Right atrium auricular region (tissue), 2 donors: ENCODE measurements at regions not wholly inside any gene's neighbourhood (a gene's known extent, or its start where the extent isn't known, plus 50 kb on each side); places are given as distances from the start of the nearest gene placed in this dataset.

ENCODE experiments used
- DNase-seq: peaks from one replicate; pipeline ENCODE4 v3.0.0-alpha.2; 2019; ENCODE audit warnings: low spot score
- H3K27ac ChIP-seq, 2 donors: fragments of 200-600 bp; sonication (generic); 1 replicate in 1 of 2; 2 replicates in 1 of 2; pipeline ENCODE4 v1.5.1; 2016 to 2019
- H3K27me3 ChIP-seq, 2 donors: fragments of 200-600 bp; sonication (generic); one replicate each; pipeline versions ENCODE4 v1.5.1 to v1.6.0; 2017 to 2019
- H3K36me3 ChIP-seq: fragments of 200-600 bp; sonication (generic); one replicate; pipeline ENCODE4 v1.5.1; 2016
- H3K4me1 ChIP-seq, 2 donors: fragments of 200-600 bp; sonication (generic); one replicate each; pipeline versions ENCODE4 v1.5.1 to v1.6.0; 2017 to 2019
- H3K4me3 ChIP-seq, 2 donors: fragments of 200-600 bp; sonication (generic); 1 replicate in 1 of 2; 2 replicates in 1 of 2; pipeline ENCODE4 v1.5.1; 2017 to 2019; ENCODE audit warnings: mild to moderate bottlenecking in 1 of 2, moderate library complexity in 1 of 2
- H3K9me3 ChIP-seq, 2 donors: fragments of 200-600 bp; sonication (generic); one replicate each; pipeline ENCODE4 v1.5.1; 2019
- TF ChIP-seq, protein P1 (sequence below), 2 donors: fragments of 200-600 bp; sonication (generic); IDR thresholded peaks; one replicate each; pipeline ENCODE4 v1.5.1; 2019; ENCODE audit warnings: antibody characterized with exemption in 2 of 2

DNA sequence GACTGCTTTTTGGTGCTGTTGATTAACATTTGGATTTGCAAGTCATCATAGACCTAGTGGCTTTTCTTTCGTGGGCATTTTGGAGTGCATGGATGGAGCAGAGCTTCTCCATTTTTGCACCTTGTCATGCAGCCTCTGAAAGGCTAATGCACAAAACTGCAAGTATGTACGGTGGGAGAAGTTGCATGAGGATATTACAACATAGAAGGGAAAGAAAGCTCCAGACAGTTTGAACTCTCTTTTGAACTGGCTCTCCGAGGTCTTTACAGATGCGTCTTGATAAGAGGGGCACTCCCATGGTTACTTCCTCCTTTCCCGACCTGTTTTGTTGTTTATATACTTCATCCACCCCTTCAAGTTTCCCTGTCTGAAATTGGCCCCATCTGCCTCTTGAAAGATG lies 147.1 kb upstream of the GBE1 start:
- no peaks in the 10 kb centered on the region for H3K27me3 ChIP-seq
- no peak overlapping the region for H3K4me3 ChIP-seq
- no peak overlapping the region for H3K27ac ChIP-seq
- DNase-seq: no peak
- H3K9me3 ChIP-seq: no peaks in the 10 kb centered on the region
- H3K4me1 ChIP-seq: no peaks in the 10 kb centered on the region
- TF ChIP-seq, protein P1, sequence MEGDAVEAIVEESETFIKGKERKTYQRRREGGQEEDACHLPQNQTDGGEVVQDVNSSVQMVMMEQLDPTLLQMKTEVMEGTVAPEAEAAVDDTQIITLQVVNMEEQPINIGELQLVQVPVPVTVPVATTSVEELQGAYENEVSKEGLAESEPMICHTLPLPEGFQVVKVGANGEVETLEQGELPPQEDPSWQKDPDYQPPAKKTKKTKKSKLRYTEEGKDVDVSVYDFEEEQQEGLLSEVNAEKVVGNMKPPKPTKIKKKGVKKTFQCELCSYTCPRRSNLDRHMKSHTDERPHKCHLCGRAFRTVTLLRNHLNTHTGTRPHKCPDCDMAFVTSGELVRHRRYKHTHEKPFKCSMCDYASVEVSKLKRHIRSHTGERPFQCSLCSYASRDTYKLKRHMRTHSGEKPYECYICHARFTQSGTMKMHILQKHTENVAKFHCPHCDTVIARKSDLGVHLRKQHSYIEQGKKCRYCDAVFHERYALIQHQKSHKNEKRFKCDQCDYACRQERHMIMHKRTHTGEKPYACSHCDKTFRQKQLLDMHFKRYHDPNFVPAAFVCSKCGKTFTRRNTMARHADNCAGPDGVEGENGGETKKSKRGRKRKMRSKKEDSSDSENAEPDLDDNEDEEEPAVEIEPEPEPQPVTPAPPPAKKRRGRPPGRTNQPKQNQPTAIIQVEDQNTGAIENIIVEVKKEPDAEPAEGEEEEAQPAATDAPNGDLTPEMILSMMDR (IDR thresholded peaks at IDR 0.05): no peak
- H3K36me3 ChIP-seq: no peaks in the 10 kb centered on the region

DNA sequence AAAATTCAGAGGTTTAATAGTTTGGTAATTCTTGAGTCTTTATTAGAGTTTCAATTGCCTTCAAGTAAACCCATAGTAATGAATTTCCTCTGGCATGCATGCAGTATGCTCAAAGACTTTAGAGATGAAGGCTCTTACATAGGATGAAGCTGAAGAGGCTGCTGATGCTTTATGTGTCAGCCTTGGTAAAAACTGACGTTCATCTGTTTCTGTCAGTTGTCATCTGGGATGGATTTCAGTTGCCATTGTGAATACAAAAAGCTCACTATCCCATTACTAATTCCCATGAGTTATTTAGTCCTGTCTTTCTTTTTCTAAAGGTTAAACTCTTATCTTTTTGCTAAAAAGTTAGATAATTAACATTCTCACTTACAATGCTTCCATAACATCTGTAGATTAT lies 136.9 kb upstream of the GBE1 start:
- H3K36me3 ChIP-seq: no peaks in the 10 kb centered on the region
- DNase-seq: no peak
- no peak overlapping the region for H3K27ac ChIP-seq
- H3K27me3 ChIP-seq: no peaks in the 10 kb centered on the region
- H3K4me1 ChIP-seq: no peaks in the 10 kb centered on the region
- no peaks in the 10 kb centered on the region for H3K9me3 ChIP-seq
- no peak overlapping the region for H3K4me3 ChIP-seq
- TF ChIP-seq, protein P1 (IDR thresholded peaks at IDR 0.05): no peak

DNA sequence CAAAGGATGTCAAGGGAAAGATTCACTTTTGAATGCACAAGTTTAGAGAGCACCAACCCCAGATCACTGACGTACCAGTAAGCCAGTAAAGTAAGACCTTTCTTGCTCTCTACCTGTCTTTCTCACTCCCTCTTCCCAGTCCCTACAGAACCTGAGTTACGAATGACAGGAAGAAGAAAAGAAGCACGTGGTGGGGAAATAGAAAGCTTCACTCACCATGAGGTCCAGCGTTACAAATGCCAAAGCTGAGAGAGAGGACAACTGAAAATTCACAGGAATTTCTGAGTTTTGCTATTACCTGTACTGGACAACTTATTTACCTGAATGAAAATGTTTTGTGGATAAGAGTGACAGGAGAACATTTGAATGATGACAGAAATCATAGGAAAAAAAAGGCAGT lies 133.2 kb upstream of the GBE1 start:
- Histone ChIP-seq H3K9me3 (no peaks in the 10 kb centered on the region), H3K4me3 (no peak overlapping the region), H3K4me1 (no peaks in the 10 kb centered on the region), H3K27me3 (no peaks in the 10 kb centered on the region), H3K36me3 (no peaks in the 10 kb centered on the region), H3K27ac (no peak overlapping the region)
- no peak for DNase-seq
- TF ChIP-seq, protein P1 (IDR thresholded peaks at IDR 0.05): no peak

DNA sequence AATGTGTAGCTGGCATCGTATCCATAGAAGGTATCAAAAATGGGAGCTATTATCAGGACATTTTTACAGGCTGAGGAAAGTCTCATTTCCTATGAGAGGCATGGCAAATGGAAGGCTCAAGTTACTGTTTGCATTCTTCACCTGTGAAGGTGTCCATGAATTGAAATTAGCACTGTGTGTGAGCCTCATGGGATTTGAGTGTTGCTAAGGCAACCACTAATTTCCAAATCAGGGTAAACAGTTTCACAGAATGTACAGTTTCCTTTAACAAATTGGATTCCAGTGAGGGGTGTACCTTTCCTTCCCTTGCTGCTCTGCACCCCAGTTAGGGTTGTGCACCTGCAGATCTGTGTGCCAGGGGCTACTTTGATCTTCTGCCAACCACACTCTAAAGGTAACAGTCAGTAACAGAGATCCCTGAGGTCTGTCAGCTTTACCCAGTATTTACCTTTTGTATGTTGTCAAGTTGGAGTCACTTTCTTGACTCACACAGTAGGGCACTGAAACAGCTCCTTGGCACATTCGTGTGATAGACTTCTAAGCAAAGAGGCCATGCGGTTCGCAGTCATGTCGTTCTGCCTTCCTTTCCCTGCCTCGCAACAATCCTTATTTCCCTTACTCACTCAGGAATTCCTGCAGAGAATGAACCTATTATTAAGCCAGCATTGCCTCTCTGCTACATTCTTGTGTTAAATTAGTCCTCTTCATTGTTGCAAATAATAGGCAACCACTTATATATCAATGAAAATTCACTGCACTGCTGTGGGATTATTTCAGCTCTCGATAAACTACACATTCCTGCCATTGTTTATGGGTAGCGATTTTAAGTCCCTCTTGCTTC lies 129.8 kb upstream of the GBE1 start:
- no peak for DNase-seq
- no peaks in the 10 kb centered on the region for H3K27me3 ChIP-seq
- TF ChIP-seq, protein P1 (IDR thresholded peaks at IDR 0.05): no peak
- H3K36me3 ChIP-seq: no peaks in the 10 kb centered on the region
- H3K4me3 ChIP-seq: no peak overlapping the region
- H3K9me3 ChIP-seq: no peaks in the 10 kb centered on the region
- H3K27ac ChIP-seq: no peak overlapping the region
- H3K4me1 ChIP-seq: no peaks in the 10 kb centered on the region

DNA sequence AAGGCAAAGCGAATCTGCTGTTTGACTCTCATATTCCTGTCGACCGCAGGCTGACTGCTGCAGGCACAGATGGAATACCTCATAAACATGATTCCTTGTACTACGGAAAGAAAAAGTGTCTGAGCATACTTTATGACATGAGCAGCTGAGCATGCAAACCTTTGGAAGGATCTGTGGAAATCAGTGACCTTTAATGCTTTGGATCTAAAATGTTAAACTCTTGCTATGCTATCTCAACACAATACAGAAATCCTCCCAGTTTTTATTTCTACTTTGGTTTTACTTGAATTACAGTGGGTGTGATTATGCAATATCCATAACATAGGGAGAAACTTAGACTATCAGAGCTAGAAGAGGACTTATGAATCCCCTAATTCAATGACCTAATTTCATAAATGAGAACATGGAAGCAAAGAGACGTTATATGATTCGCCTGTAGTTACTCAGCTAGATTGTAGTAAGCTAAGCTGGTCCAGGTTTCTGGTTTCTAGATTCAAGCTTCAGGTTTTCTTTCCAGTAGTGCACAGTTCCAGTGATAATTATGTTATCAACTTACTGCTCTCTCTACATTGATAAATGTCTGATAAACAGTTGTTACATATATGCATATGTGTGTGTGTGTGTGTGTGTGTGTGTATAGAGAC lies 127.6 kb upstream of the GBE1 start:
- TF ChIP-seq, protein P1 (IDR thresholded peaks at IDR 0.05): no peak
- Histone ChIP-seq H3K27ac (no peak overlapping the region), H3K36me3 (no peaks in the 10 kb centered on the region), H3K9me3 (no peaks in the 10 kb centered on the region), H3K4me3 (no peak overlapping the region), H3K27me3 (no peaks in the 10 kb centered on the region), H3K4me1 (no peaks in the 10 kb centered on the region)
- DNase-seq: no peak
